Stimulated activated CD4-positive, alpha-beta T cell treated with anti-CD3 and anti-CD28 coated beads, Interleukin-4, amount 100 ng/mL, for 48 hours (primary cell): ENCODE measurements at regions not wholly inside any gene's neighbourhood (a gene's known extent, or its start where the extent isn't known, plus 50 kb on each side); places are given as distances from the start of the nearest gene placed in this dataset.

Experiments
- DNase-seq, 2 donors: peaks; one replicate each; pipeline ENCODE4 v3.0.0-alpha.2; 2020; ENCODE audit warnings: low read depth in 2 of 2

DNA sequence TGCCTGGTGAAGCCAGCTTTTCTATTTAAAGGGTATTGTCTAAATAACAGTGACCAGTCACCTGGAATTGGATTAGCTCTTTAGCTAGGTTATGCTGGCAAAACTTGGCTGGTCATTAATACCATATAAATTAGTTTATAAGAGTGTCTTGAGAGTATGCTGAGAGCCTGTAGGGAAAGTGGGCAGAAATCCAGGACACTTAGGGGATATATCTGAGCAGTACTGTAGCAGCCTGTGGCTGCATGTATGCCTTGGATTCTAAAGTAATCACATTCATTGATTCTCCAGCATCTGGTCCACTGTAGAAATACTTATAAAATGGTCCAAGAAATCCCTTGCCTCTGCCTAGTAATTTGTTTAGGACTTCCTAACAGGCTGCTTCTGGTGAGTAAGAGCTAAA, 288.9 kb upstream of the DMAC1 start:
- no peak for DNase-seq

- no peak for DNase-seq
These were observed 286.4 kb upstream of the DMAC1 start for GRCh38 chr9:8085986-8086385.

DNA sequence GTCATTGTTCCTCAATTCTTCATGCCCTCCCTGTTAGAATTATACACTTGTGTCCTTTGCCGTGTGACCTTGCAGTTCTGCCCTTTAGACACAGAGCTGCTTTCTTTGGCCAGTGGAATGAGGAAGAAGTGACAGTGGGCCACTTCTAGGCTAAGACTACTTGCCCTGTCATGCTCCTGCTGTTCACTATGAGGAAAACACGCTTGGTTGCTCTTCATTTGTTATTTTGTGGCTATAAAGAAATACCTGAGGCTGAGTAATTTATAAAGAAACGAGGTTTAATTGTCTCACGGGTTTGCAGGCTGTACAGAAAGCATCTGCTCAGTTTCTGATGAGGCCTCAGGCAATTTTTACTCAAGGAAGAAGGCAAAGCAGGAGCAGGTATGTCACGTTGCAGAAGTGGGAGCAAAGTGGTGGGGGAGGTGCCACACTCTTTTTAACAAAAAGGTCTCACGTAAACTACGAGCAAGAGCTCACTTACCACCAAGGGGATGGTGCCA, 279.1 kb upstream of the DMAC1 start:
- DNase-seq = no peak

GRCh38 chr9:8074713-8075286, 275.2 kb upstream of the DMAC1 start:
- no peak for DNase-seq

GRCh38 chr9:8071445-8071798, 271.8 kb upstream of the DMAC1 start:
- DNase-seq = no peak

DNA sequence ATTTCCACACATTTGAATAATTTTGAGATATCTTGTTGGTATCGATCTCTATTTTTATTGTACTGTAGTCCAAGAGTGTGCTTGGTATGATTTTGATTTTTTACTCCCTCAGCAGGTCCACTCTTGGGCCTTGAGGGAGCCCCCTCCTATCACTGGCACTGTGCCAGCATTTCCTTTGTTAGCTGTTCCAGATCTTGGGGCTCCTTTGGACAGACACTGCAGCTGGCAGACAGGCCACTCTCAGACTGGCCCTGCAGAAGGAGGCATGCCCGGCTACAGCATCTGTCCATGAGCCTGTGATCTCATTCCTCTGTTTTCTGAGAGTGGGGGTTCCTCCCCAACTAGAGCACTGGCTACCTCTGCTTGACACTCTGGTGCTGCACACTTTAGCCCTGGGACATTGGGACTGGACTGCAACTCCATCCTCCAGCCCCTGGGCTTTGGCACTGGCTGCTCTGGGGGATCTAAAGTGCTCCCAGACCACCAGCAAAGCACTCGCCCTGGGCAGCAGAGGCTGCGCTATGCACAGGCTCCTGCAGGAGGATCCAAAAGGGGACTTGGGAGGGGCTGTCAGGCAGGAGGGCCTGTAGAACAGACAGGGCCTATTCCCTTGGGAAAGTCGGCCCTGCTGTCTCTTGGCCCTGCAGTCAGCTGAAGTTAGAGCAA, 271.3 kb upstream of the DMAC1 start:
- no peak for DNase-seq

GRCh38 chr9:8062459-8062858, 262.9 kb upstream of the DMAC1 start:
- DNase-seq = no peak

GRCh38 chr9:8053501-8053900, 253.9 kb upstream of the DMAC1 start:
- DNase-seq = no peak

DNA sequence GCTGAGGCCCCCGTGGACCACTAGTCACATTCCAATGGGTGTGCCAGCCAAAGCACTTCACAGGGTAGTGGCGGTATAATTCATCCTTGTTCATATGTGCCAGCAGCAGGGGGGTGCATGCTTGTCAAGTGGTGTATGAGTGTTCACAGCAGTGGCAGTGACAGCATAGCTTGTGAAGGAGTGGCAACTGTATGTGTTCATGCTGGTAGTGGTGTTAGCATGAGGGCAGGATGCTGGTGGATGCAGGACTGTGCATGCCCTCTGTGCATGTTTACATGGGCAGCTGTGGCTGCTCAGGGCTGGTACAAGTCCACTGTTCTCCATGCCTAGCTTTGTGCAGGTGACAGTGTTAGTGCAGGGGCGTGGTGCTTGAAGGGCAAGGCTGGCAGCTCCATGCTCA, 253.4 kb upstream of the DMAC1 start:
- no peak for DNase-seq

DNA sequence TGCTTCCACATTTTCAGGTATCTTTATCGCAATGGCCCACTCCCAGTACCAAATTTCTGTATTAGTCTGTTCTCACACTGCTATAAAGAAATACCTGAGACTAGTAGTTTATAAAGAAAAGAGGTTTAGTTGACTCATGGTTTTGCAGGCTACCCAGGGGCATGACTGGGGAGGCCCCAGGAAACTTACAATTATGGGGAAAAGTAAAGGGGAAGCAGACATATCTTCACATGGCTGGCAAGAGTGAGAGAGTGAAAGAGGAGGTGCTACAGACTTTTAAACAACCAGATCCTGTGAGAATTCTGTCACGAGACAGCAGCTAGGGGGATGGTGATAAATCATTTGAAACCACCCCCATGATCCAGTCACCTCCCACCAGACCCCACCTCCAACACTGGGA, 238.2 kb upstream of the DMAC1 start:
- DNase-seq = no peak

DNA sequence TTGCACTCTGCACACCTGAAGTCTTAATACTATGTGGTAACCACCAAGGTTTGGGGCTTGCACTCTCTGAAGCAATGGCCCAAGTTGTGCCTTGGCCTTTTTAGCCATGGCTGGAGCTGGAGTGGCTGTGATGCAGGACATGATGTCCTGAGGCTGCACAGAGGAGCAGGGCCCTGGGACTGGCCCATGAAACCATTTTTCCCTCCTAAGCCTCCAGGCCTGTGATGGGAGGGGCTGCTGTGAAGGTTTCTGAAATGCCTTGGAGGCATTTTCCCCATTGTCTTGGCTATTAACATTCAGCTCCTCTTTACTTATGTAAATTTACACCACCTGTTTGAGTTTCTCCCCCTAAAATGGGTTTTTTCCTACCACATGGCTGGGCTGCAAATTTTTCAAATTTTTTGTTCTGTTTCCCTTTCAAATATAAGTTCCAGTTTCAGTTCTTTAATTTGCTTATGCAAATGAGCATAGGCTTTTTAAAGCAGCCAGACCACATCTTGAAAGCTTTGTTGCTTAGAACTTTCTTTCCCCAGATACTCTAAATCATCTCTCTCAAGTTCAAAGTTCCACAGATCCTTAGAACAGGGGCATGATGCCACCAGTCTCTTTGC, 237.4 kb upstream of the DMAC1 start:
- no peak for DNase-seq

DNA sequence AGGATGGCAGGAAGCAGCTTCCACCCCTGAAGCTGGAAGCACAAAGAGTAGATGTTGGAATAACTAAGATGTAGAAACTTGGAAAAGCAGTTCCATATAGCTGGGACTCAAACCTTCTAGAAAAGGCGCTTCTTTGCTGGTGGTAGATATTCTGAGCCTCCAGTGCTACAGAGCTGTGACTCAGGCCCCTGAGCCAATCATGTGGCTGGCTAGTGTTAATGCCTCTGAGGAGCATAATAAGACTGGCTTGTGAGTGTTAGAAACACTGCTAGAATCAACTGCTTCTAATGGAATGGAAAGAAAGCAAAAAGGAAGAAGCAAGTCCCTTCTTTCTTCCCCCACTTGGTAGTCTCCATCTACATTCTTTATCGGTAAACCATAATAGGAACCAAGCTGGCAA, 234.2 kb upstream of the DMAC1 start:
- no peak for DNase-seq

GRCh38 chr9:8030095-8030494, 230.5 kb upstream of the DMAC1 start:
- DNase-seq = no peak

DNA sequence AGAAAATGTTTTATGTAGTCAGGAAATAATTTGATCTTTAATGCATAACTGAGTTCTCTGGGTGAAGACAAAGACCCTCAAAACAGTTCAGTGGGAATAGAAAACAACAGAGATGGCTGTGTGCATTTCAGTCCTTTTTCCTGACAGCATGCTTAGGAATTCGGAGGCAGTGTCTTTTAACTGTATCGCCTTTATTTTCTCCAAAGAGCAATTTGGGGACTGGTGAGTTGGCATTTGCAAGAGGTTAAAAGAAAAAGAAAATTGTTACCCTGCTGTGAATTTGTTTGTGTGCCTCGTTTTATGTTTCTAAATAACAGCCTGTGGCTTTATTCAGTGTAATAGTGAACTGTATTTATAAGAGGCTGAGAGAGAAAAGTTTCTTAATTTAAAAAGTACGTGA, 227.8 kb upstream of the DMAC1 start:
- DNase-seq = no peak

GRCh38 chr9:8025551-8025950, 226.0 kb upstream of the DMAC1 start:
- no peak for DNase-seq

GRCh38 chr9:8020186-8020585, 220.6 kb upstream of the DMAC1 start:
- no peak for DNase-seq

DNA sequence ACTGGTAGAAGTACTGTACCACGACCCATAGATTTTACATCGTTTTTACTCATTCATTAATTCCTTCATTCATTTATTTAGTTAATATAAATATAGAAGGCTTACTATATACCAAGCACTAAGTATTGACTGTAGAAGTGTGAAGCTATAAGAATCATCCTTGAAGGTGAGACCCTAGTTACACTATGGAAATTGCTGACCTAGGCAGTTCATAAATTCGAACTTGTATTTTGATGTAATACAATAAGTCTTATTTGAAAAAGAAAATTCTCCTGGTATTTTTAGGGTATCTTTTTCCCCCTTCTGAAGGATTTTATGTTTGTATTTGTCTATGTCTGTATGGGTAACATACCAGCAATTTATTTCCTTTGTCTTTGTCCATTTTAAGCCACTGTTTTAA, 220.1 kb upstream of the DMAC1 start:
- DNase-seq = no peak

DNA sequence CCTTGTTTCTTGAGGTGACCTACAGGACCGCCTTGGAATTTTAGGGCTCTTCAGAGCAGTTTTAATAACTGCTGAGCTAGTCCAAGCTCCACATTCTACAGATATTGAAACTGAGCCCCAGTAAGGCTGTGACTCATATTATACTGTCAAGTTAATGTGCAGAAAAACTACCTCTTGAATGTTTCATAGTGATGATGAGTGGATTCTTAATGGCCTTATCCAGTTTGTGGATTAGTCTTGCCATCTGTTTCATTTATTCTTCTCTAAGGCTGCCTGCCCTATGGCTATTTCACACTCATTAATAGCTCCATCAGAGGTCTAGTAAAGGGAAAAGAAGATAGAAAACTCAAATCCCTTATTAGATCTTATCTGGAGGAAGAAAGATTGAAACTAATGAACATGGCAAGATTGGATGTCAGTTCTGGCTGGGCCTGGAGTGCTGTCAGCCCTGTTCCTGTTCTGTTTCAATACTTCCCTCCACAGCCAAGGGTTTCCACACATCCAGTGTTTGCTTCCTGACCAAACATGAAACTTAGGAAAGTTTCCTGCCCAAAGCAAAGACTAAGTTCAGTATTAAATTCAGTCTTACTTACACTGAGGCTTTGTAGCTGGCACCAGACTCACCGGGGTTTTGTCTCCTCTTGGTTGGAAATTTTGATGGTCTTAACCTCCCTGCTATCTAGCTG, 215.6 kb upstream of the DMAC1 start:
- no peak for DNase-seq

GRCh38 chr9:8012986-8013385, 213.4 kb upstream of the DMAC1 start:
- DNase-seq = no peak

- DNase-seq = no peak
These were observed 212.4 kb upstream of the DMAC1 start for GRCh38 chr9:8011974-8012373.

DNA sequence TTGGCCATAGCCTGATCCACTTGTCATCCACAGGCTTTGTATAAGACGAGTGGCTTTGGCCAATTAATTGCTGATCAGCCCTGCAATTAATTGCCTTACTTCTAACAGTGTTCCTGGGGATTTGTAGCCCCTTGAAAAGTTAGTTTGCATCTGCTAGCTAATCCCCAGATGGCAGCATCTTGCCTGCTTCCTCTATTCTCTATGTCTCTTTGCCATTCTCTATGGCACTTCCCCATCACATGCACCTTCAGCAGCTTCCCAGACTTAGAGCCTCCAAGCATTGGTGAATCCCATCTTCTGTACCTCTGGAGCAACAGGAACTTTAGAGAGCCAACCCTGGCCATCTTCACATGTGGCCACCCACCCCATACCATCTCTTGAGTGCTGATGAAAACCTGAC, 197.0 kb upstream of the DMAC1 start:
- no peak for DNase-seq

DNA sequence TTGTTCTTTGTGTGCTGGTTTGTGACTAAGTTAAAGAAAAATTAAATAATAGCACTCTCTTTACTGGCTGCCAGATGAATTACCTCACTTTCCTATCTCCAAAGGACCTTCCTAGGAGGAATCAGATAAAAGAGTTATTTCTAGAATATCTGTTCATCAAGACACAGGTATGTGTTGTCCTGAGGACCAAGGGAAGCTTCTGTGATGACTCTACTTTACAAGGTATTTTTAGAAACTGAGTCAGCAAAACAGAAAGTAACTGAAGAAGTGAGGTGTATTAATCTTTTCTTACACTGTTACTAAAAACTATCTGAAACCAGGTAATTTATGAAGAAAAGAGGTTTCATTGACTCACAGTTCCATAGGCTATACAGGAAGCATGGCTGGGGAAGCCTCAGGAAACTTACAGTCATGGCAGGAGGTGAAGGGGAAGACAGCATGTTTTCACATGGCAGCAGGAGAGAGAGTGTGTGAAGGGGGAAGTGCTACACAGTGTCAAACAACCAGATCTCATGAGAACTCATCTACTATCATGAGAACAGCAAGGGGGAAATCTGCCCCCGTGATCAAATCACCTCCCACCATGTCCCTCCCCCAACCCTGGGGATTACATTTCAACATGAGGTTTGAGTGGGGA, 189.2 kb upstream of the DMAC1 start:
- no peak for DNase-seq

- DNase-seq = no peak
These were observed 185.1 kb upstream of the DMAC1 start for GRCh38 chr9:7984692-7985091.
